KOPT-K1 (cell line): ENCODE measurements at regions not wholly inside any gene's neighbourhood (a gene's known extent, or its start where the extent isn't known, plus 50 kb on each side); places are given as distances from the start of the nearest gene placed in this dataset.
"Not testable (repeated sequence)": the region's sequence is repeated elsewhere in the genome, so short reads cannot be mapped to it uniquely, and the experiment has no call there.

Experiments
- H3K27ac ChIP-seq: fragments of 200-600 bp; sonication (generic); 2 replicates; pipeline ENCODE4 v1.5.1; 2016; ENCODE audit warnings: antibody characterized with exemption, mild to moderate bottlenecking, low read depth, low read length; ENCODE audit not compliant: poor library complexity, severe bottlenecking
- H3K36me3 ChIP-seq: fragments of 200-600 bp; sonication (generic); 2 replicates; pipeline ENCODE4 v1.5.1; 2017; ENCODE audit warnings: antibody characterized with exemption, mild to moderate bottlenecking, low read length, moderate library complexity; ENCODE audit not compliant: insufficient read depth
- H3K9me3 ChIP-seq: fragments of 200-600 bp; sonication (generic); 2 replicates; pipeline ENCODE4 v1.5.1; 2017; ENCODE audit warnings: antibody characterized with exemption, low read length, mild to moderate bottlenecking; ENCODE audit not compliant: insufficient read depth, poor library complexity, severe bottlenecking

GRCh38 chr20:5696011-5696559 lies 54.1 kb upstream of the SHLD1 start:
- H3K27ac ChIP-seq, result no peak overlapping the region
- no peaks in the 10 kb centered on the region for H3K36me3 ChIP-seq
- H3K9me3 ChIP-seq, result peaks cover 7% of the 10 kb centered on the region

DNA sequence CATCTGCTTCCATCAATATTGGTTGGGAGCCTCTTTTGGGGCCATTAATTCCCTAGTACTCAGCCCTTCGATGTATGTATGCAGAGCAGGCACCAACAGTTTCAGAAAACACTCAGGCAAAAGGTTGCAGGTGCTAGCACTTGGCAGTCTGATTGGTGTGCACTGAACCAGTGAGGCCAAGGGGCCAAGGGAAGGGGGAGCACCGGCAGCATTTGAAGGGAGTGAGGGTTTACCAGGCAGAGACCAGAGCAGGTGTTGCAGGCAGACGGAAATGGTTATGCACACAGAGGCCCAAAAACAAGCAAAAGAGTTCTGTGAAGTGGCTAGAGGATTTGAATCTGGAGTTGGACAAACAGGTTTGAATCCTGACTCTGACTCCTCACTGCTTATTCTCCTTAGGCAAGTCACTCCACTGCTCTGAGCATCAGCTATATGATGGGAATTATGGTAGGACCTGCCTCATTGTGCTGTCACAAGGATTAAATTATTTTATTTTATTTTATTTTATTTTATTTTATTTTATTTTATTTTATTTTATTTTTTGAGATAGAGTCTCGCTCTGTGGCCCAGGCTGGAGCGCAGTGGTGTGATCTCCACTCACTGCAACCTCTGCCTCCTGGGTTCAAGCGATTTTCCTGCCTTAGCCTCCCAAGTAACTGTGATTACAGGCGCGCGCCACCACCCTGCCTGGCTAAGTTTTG lies 58.1 kb upstream of the SHLD1 start:
- Histone ChIP-seq H3K27ac (peak overlapping the region; percentile 41), H3K9me3 (peaks cover 5% of the 10 kb centered on the region), H3K36me3 (no peaks in the 10 kb centered on the region)

DNA sequence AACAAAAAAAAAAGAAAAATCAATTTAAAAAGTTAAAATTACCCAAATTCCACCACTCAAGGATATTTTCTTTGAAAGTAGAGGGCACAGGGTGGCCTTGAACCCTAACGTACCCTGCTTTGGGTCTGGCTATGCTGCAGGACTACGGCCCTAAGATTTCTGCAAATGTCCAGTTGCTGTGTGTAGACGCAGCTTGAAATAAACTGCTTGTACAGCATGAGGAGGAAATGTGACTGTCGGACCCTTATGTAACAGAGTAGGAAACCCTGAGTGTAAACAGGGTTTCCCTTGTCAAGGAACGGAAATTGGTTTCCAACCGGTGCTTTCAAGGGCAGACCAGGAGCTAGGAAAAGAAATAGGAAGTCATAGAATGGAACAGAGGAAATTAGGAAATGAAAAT lies 60.7 kb upstream of the SHLD1 start:
- no peak overlapping the region for H3K27ac ChIP-seq
- no peaks in the 10 kb centered on the region for H3K36me3 ChIP-seq
- no peaks in the 10 kb centered on the region for H3K9me3 ChIP-seq

GRCh38 chr20:5688431-5688972 lies 61.7 kb upstream of the SHLD1 start:
- no peak overlapping the region for H3K27ac ChIP-seq
- H3K9me3 ChIP-seq, result no peaks in the 10 kb centered on the region
- no peaks in the 10 kb centered on the region for H3K36me3 ChIP-seq

DNA sequence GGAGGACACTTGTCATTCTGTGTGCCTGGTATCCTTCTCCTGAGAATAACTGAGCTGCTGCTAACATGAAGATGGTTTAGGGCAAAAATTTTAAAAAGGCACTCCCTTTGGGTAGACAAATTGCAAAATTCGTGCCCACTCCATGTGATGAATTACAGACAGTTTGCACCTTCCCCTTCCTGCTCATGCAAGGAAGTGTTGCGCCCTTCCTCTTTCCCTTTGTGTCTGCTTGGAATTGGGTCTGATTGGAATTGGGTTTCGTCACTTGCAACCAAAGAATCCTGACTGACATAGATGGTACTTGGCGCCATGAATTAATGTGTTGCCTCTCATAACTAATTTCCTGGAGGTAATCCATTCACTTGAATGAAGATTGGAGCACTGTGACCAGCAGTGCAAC lies 62.3 kb upstream of the SHLD1 start:
- no peaks in the 10 kb centered on the region for H3K9me3 ChIP-seq
- H3K27ac ChIP-seq, result no peak overlapping the region
- no peaks in the 10 kb centered on the region for H3K36me3 ChIP-seq

DNA sequence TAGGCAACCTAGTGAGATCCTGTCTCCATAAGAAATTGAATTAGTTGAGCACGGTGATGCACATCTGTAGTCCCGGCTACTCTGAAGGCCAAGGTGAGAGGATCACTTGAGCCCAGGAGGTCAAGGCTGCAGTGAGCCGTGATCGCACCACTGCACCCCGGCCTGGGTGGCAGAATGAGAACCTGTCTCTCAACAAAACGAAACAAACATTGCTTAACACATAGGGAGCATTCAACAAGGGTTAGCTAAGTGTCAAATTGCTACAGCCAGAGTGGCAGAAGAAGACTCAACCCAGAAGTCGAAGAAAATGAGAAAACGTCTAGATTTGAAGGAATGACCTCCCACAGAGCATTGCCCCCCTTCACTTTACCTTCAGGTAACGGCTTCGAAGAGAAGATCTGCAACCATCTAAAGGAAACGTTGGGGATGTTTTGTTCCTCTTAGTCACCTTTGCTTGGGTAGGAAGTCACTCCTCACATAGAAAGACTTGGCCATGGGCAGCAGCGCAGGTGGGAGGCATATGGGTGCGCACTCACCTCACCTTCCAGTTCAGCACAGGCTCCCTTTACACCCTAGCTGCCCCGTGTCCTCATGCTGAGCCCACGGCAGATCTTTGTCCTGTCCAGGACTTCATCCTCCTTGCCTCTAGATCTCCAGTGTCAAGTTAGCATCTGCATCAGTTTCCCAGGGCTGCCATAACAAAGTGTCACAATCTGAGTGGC lies 63.7 kb upstream of the SHLD1 start:
- Histone ChIP-seq H3K27ac (no peak overlapping the region), H3K36me3 (no peaks in the 10 kb centered on the region), H3K9me3 (no peaks in the 10 kb centered on the region)

GRCh38 chr20:5682556-5682955 lies 67.6 kb upstream of the SHLD1 start:
- H3K36me3 ChIP-seq, H3K27ac ChIP-seq, H3K9me3 ChIP-seq: not testable (repeated sequence)

DNA sequence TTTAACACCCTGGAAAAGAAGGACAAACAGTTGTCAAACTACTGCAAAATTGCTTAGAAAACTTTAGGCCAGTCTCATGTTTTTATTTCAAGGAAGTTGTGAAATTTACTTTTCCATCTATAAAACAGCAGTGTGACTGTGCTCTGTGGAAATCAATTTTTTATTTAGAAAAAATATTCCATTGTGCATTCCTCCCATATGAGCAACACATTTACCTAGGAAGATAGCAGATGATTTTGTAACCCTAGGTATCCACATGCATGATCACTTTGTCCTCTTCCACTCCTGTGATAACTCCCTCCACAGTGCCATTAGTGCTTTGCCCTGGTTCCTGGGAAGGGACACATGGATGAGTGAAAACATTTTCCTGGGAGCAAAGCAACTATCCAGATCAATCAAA lies 69.4 kb upstream of the GPCPD1 start:
- no peak overlapping the region for H3K27ac ChIP-seq
- H3K36me3 ChIP-seq, result no peaks in the 10 kb centered on the region
- no peaks in the 10 kb centered on the region for H3K9me3 ChIP-seq

GRCh38 chr20:5678777-5679176 lies 68.0 kb upstream of the GPCPD1 start:
- H3K27ac ChIP-seq, result no peak overlapping the region
- no peaks in the 10 kb centered on the region for H3K36me3 ChIP-seq
- H3K9me3 ChIP-seq, result no peaks in the 10 kb centered on the region

DNA sequence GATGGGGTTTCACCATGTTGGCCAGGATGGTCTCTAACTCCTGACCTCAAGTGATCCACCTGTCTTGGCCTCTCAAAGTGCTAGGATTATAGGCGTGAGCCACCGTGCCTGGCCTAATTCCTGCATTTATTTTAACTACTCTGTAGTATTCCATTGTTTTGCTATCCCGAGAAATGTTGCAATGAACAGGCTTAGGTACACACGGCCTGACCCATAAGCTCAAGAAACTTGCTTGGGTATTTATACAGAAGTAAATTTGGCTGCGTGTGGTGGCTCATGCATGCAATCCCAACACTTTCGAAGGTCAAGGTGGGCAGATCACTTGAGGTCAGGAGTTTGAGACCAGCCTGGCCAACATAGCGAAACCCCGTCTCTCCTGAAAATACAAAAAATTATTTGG lies 67.1 kb upstream of the GPCPD1 start:
- H3K9me3 ChIP-seq, H3K36me3 ChIP-seq, H3K27ac ChIP-seq: not testable (repeated sequence)

- Histone ChIP-seq H3K36me3 (no peaks in the 10 kb centered on the region), H3K27ac (no peak overlapping the region), H3K9me3 (no peaks in the 10 kb centered on the region)
Measured at GRCh38 chr20:5677389-5677788, 66.6 kb upstream of the GPCPD1 start.

GRCh38 chr20:5675103-5676091 lies 64.6 kb upstream of the GPCPD1 start:
- Histone ChIP-seq H3K27ac (no peak overlapping the region), H3K9me3 (no peaks in the 10 kb centered on the region), H3K36me3 (no peaks in the 10 kb centered on the region)

GRCh38 chr20:5674176-5674660 lies 63.4 kb upstream of the GPCPD1 start:
- H3K9me3 ChIP-seq, result no peaks in the 10 kb centered on the region
- no peak overlapping the region for H3K27ac ChIP-seq
- H3K36me3 ChIP-seq, result no peaks in the 10 kb centered on the region

DNA sequence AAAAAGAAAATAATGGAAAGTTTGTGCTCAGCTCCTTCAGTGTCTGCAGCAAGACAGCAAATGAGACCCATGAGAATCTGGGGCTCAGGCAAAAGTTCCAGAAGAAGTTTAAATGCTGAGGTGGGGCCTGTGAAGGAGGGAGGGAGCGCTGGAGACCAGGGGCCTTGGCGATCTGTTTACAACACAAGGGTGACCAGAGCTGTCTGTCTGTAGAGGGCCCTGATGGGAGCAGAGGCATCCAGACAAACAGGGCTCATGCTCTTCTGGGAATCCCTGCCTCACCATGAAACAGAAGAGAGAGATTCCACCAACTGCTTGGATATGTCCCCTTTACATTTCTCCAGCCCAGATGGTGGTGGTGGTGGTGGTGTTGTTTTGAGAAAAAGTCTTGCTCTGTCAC lies 60.1 kb upstream of the GPCPD1 start:
- no peaks in the 10 kb centered on the region for H3K36me3 ChIP-seq
- H3K9me3 ChIP-seq, result no peaks in the 10 kb centered on the region
- H3K27ac ChIP-seq, result no peak overlapping the region
